ENCODE measurements at regions not wholly inside any gene's neighbourhood (a gene's known extent, or its start where the extent isn't known, plus 50 kb on each side); places are given as distances from the start of the nearest gene placed in this dataset.

GRCh38 chr6:97726378-97726777 lies 443.4 kb upstream of the MMS22L start:
- Histone ChIP-seq H3K36me3 (ENCODE audit: control insufficient read depth, insufficient read depth, low read length) (no peaks in the 10 kb centered on the region), H3K9me3 (ENCODE audit: control insufficient read depth, insufficient read depth, low read length) (no peaks in the 10 kb centered on the region), H3K27me3 (ENCODE audit: control insufficient read depth, insufficient read depth, low read length) (no peaks in the 10 kb centered on the region), H3K27ac (ENCODE audit: low read length) (no peak overlapping the region), H3K4me3 (ENCODE audit: low read length) (no peak overlapping the region), H3K4me1 (ENCODE audit: control insufficient read depth, insufficient read depth, low read length) (no peaks in the 10 kb centered on the region)
- Mint-ChIP-seq H3K4me1 (no peaks in the 10 kb centered on the region), H3K4me3 (no peak overlapping the region), H3K9me3 (peaks cover 5% of the 10 kb centered on the region in 2 donors), H3K36me3 (no peaks in the 10 kb centered on the region), H3K27ac (no peak overlapping the region), H3K27me3 (ENCODE audit: low read depth in 2 of 2) (no peaks in the 10 kb centered on the region)
- TF ChIP-seq CTCF (IDR thresholded peaks at IDR 0.05): no peak
- intact Hi-C loops (cut with micrococcal nuclease): no loop called here
- WGBS (ENCODE audit: insufficient coverage): 66% methylated on average over 2 of the region's 2 CpGs
- no peak for DNase-seq
- no peak for ATAC-seq

- Mint-ChIP-seq H3K9me3 (peaks cover 5 to 13% of the 10 kb centered on the region in 2 donors), H3K36me3 (no peaks in the 10 kb centered on the region), H3K4me1 (no peaks in the 10 kb centered on the region), H3K27me3 (ENCODE audit: low read depth in 2 of 2) (no peaks in the 10 kb centered on the region), H3K27ac (no peak overlapping the region), H3K4me3 (no peak overlapping the region)
- WGBS (ENCODE audit: insufficient coverage): 82% methylated on average over 2 of the region's 3 CpGs
- Histone ChIP-seq H3K9me3 (ENCODE audit: control insufficient read depth, insufficient read depth, low read length) (no peaks in the 10 kb centered on the region), H3K36me3 (ENCODE audit: control insufficient read depth, insufficient read depth, low read length) (no peaks in the 10 kb centered on the region), H3K4me1 (ENCODE audit: control insufficient read depth, insufficient read depth, low read length) (no peaks in the 10 kb centered on the region), H3K27ac (ENCODE audit: low read length) (no peak overlapping the region), H3K4me3 (ENCODE audit: low read length) (no peak overlapping the region), H3K27me3 (ENCODE audit: control insufficient read depth, insufficient read depth, low read length) (no peaks in the 10 kb centered on the region)
- no peak for DNase-seq
- intact Hi-C loops (cut with micrococcal nuclease): no loop called here
- no peak for ATAC-seq
- TF ChIP-seq CTCF (IDR thresholded peaks at IDR 0.05): no peak
Measured at GRCh38 chr6:97732045-97732444, 449.0 kb upstream of the MMS22L start.

GRCh38 chr6:97757575-97757974 lies 474.6 kb upstream of the MMS22L start:
- intact Hi-C loops (cut with micrococcal nuclease): no loop called here
- TF ChIP-seq CTCF (IDR thresholded peaks at IDR 0.05): no peak
- H3K27me3 ChIP-seq (ENCODE audit: control insufficient read depth, insufficient read depth, low read length): no peaks in the 10 kb centered on the region
- no peak overlapping the region for H3K27ac Mint-ChIP-seq
- no peak overlapping the region for H3K27ac ChIP-seq (ENCODE audit: low read length)
- no peak overlapping the region for H3K4me3 ChIP-seq (ENCODE audit: low read length)
- H3K9me3 Mint-ChIP-seq: peaks cover 8 to 15% of the 10 kb centered on the region in 2 donors
- no peaks in the 10 kb centered on the region for H3K36me3 Mint-ChIP-seq
- H3K4me1 Mint-ChIP-seq: no peaks in the 10 kb centered on the region
- H3K9me3 ChIP-seq (ENCODE audit: control insufficient read depth, insufficient read depth, low read length): no peaks in the 10 kb centered on the region
- 78% methylated on average over 3 of the region's 3 CpGs for WGBS (ENCODE audit: insufficient coverage)
- DNase-seq (no peak), ATAC-seq (no peak)
- no peak overlapping the region for H3K4me3 Mint-ChIP-seq
- H3K4me1 ChIP-seq (ENCODE audit: control insufficient read depth, insufficient read depth, low read length): no peaks in the 10 kb centered on the region
- no peaks in the 10 kb centered on the region for H3K36me3 ChIP-seq (ENCODE audit: control insufficient read depth, insufficient read depth, low read length)
- H3K27me3 Mint-ChIP-seq (ENCODE audit: low read depth in 2 of 2): no peaks in the 10 kb centered on the region

- WGBS (ENCODE audit: insufficient coverage): 90% methylated on average over 1 of the region's 1 CpG
- no peak overlapping the region for H3K27ac ChIP-seq (ENCODE audit: low read length)
Measured at GRCh38 chr6:97765461-97765860, 482.4 kb upstream of the MMS22L start.

More at GRCh38 chr6:97765461-97765860, 482.4 kb upstream of the MMS22L start:
- TF ChIP-seq CTCF (IDR thresholded peaks at IDR 0.05): no peak
- Mint-ChIP-seq H3K27ac (no peak overlapping the region), H3K36me3 (no peaks in the 10 kb centered on the region), H3K4me1 (no peaks in the 10 kb centered on the region), H3K9me3 (peaks cover 13 to 25% of the 10 kb centered on the region in 2 donors), H3K4me3 (no peak overlapping the region), H3K27me3 (ENCODE audit: low read depth in 2 of 2) (no peaks in the 10 kb centered on the region)
- no peaks in the 10 kb centered on the region for H3K4me1 ChIP-seq (ENCODE audit: control insufficient read depth, insufficient read depth, low read length)
- H3K9me3 ChIP-seq (ENCODE audit: control insufficient read depth, insufficient read depth, low read length): no peaks in the 10 kb centered on the region
- intact Hi-C loops (cut with micrococcal nuclease): no loop called here
- H3K4me3 ChIP-seq (ENCODE audit: low read length): no peak overlapping the region
- no peaks in the 10 kb centered on the region for H3K27me3 ChIP-seq (ENCODE audit: control insufficient read depth, insufficient read depth, low read length)
- ATAC-seq: no peak
- no peak for DNase-seq
- no peaks in the 10 kb centered on the region for H3K36me3 ChIP-seq (ENCODE audit: control insufficient read depth, insufficient read depth, low read length)

Measured in natural killer cell (primary cell).